WERI-Rb-1 (cell line): ENCODE measurements at regions not wholly inside any gene's neighbourhood (a gene's known extent, or its start where the extent isn't known, plus 50 kb on each side); places are given as distances from the start of the nearest gene placed in this dataset.

ENCODE experiments used
- DNase-seq: peaks from one replicate; pipeline ENCODE4 v3.0.0-alpha.2; 2020
- H3K27ac ChIP-seq: fragments of 250-450 bp; sonication (Bioruptor Pico); 2 replicates; pipeline ENCODE4 v1.5.1; 2020; ENCODE audit warnings: mild to moderate bottlenecking, moderate library complexity
- H3K27me3 ChIP-seq: fragments of 250-450 bp; sonication (Bioruptor Pico); 2 replicates; pipeline ENCODE4 v1.5.1; 2021; ENCODE audit warnings: mild to moderate bottlenecking, low read depth, moderate library complexity; ENCODE audit not compliant: insufficient read depth, severe bottlenecking
- H3K36me3 ChIP-seq: fragments of 250-450 bp; sonication (Bioruptor Pico); 2 replicates; pipeline ENCODE4 v1.5.1; 2020; ENCODE audit warnings: mild to moderate bottlenecking, moderate library complexity
- H3K4me3 ChIP-seq: 2 replicates; pipeline ENCODE4 v1.5.1; 2011; ENCODE audit warnings: low read depth, mild to moderate bottlenecking, control low read depth, low read length
- H3K9me3 ChIP-seq: fragments of 250-450 bp; sonication (Bioruptor Pico); 2 replicates; pipeline ENCODE4 v1.5.1; 2021; ENCODE audit warnings: mild to moderate bottlenecking, moderate library complexity; ENCODE audit not compliant: severe bottlenecking
- CTCF ChIP-seq: IDR thresholded peaks from 2 replicates; pipeline ENCODE4 v1.5.1; 2011; ENCODE audit warnings: low read depth, mild to moderate bottlenecking, control low read depth, inconsistent platforms, low read length

DNA sequence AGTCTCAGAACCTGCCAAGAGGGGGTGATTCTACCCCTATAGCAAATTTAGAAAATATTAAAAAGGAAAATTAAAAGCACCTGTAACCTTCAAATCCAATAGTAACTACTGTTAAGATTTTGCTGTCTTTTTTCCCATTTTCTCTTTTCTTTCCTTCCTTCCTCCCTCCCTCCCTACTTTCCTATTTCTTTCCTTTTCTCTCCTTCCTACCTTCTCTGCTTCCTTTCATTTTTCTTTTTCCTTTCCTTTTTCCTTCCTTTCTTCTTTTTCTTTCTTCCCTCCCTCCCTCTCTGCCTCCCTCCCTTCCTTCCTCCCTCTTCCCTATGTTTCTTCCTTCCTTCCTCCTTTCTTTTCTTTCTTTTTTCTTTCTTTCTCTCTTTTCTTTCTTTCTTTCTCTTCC, 120.2 kb upstream of the KCTD7 start:
- H3K4me3 ChIP-seq = no peak overlapping the region
- no peaks in the 10 kb centered on the region for H3K27me3 ChIP-seq
- no peak for DNase-seq
- H3K9me3 ChIP-seq = no peaks in the 10 kb centered on the region
- no peaks in the 10 kb centered on the region for H3K36me3 ChIP-seq
- no peak for TF ChIP-seq CTCF
- no peak overlapping the region for H3K27ac ChIP-seq

DNA sequence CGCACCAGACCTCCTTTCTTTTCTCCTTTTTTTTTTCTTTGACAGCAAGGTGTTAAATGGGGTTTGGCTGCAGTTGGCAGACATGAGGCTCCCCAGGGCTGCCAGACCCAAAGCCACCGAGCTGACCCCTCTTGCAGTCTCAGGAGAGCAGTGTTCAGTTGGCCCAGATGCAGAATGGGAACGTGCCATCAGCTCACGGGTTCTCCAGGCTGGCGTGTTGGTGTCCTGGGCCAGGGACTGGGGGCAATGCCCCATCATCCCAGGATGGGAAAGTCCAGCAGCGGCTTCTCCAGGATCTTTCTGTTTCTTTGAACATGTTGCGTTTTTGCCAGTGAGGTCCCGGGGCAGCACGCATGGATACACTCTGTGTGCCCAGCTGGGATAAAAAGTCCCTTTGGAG, 114.6 kb upstream of the KCTD7 start:
- no peaks in the 10 kb centered on the region for H3K9me3 ChIP-seq
- H3K27ac ChIP-seq = no peak overlapping the region
- DNase-seq = no peak
- H3K27me3 ChIP-seq = no peaks in the 10 kb centered on the region
- TF ChIP-seq CTCF = no peak
- no peaks in the 10 kb centered on the region for H3K36me3 ChIP-seq
- H3K4me3 ChIP-seq = no peak overlapping the region

- H3K4me3 ChIP-seq = no peak overlapping the region
- DNase-seq = no peak
- no peak overlapping the region for H3K27ac ChIP-seq
- TF ChIP-seq CTCF = no peak
- H3K27me3 ChIP-seq = no peaks in the 10 kb centered on the region
- no peaks in the 10 kb centered on the region for H3K36me3 ChIP-seq
- no peaks in the 10 kb centered on the region for H3K9me3 ChIP-seq
Measured at GRCh38 chr7:66517212-66517909, 111.3 kb upstream of the KCTD7 start.

- H3K27me3 ChIP-seq = no peaks in the 10 kb centered on the region
- no peaks in the 10 kb centered on the region for H3K36me3 ChIP-seq
- H3K4me3 ChIP-seq = no peak overlapping the region
- H3K27ac ChIP-seq = no peak overlapping the region
- DNase-seq = no peak
- TF ChIP-seq CTCF = no peak
- H3K9me3 ChIP-seq = no peaks in the 10 kb centered on the region
Measured at GRCh38 chr7:66518151-66518691, 110.5 kb upstream of the KCTD7 start.

- DNase-seq = no peak
- H3K27me3 ChIP-seq = no peaks in the 10 kb centered on the region
- TF ChIP-seq CTCF = no peak
- H3K27ac ChIP-seq = no peak overlapping the region
- H3K9me3 ChIP-seq = no peaks in the 10 kb centered on the region
- H3K36me3 ChIP-seq = no peaks in the 10 kb centered on the region
- no peak overlapping the region for H3K4me3 ChIP-seq
Measured at GRCh38 chr7:66521675-66522074, 107.0 kb upstream of the KCTD7 start.

DNA sequence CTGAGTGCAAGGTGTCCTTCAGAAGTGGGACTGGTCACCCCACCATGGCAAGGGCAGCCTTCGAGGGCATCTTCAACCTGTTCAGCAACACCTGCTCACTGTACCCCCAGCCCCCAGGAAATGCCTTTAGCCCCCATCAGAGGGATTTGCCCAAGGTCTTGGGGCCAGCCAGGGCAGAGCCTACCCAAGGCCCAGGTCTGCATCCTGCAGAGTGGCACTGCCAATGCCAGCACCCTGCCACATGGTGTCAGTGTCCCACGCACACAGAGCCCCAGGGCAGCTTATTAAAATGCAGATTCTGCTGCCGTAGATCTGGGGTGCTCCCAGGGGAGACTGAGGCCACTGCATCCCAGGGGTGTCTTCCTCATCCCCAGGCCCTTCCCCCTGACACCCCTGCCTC, 106.2 kb upstream of the KCTD7 start:
- H3K9me3 ChIP-seq = no peaks in the 10 kb centered on the region
- DNase-seq = no peak
- TF ChIP-seq CTCF = peak; percentile 61
- no peak overlapping the region for H3K4me3 ChIP-seq
- H3K27ac ChIP-seq = no peak overlapping the region
- no peaks in the 10 kb centered on the region for H3K36me3 ChIP-seq
- H3K27me3 ChIP-seq = no peaks in the 10 kb centered on the region
